Fibroblast of lung (primary cell): ENCODE measurements at regions not wholly inside any gene's neighbourhood (a gene's known extent, or its start where the extent isn't known, plus 50 kb on each side); places are given as distances from the start of the nearest gene placed in this dataset.

Source experiments
- DNase-seq, 2 donors: peaks; one replicate each; pipeline versions ENCODE4 v3.0.0 to v3.0.0-alpha.2; 2010; ENCODE audit warnings: low read depth in 2 of 2
- H2AFZ ChIP-seq: 2 replicates; pipeline ENCODE4 v1.5.1; 2012; ENCODE audit warnings: low read length, control low read depth, inconsistent platforms
- H3K27ac ChIP-seq: 2 replicates; pipeline ENCODE4 v1.5.1; 2011; ENCODE audit warnings: low read length, control low read depth; ENCODE audit not compliant: insufficient read depth
- H3K27me3 ChIP-seq: 2 replicates; pipeline ENCODE4 v1.5.1; 2011; ENCODE audit warnings: mild to moderate bottlenecking, low read length; ENCODE audit not compliant: control insufficient read depth, insufficient read depth
- H3K36me3 ChIP-seq: 2 replicates; pipeline ENCODE4 v1.5.1; 2011; ENCODE audit warnings: low read length; ENCODE audit not compliant: control insufficient read depth, insufficient read depth
- H3K4me1 ChIP-seq: 2 replicates; pipeline ENCODE4 v1.5.1; 2011; ENCODE audit warnings: low read length; ENCODE audit not compliant: control insufficient read depth, insufficient read depth; ENCODE audit errors: extremely low read depth
- H3K4me2 ChIP-seq: 2 replicates; pipeline ENCODE4 v1.5.1; 2011; ENCODE audit warnings: low read length, control low read depth; ENCODE audit not compliant: insufficient read depth; ENCODE audit errors: extremely low read depth
- H3K4me3 ChIP-seq, 4 experiments: fragments of 200-600 bp in 1 of 4; sonication (generic) in 1 of 4; replicated peaks in 1 of 4; 2 replicates each; pipeline ENCODE4 v1.5.1; 2011 to 2016; ENCODE audit warnings: low read length in 4 of 4, low read depth in 3 of 4, mild to moderate bottlenecking in 3 of 4, control low read depth in 2 of 4, inconsistent platforms in 1 of 4, mixed read lengths in 1 of 4; ENCODE audit not compliant: insufficient read depth in 1 of 4; ENCODE audit errors: control extremely low read depth in 1 of 4
- H3K79me2 ChIP-seq: 2 replicates; pipeline ENCODE4 v1.5.1; 2012; ENCODE audit warnings: mild to moderate bottlenecking, low read length, inconsistent platforms; ENCODE audit not compliant: control insufficient read depth, insufficient read depth
- H3K9ac ChIP-seq: 2 replicates; pipeline ENCODE4 v1.5.1; 2011; ENCODE audit warnings: mild to moderate bottlenecking, low read length, control low read depth; ENCODE audit not compliant: insufficient read depth
- H3K9me3 ChIP-seq: 2 replicates; pipeline ENCODE4 v1.5.1; 2012; ENCODE audit warnings: low read depth, low read length; ENCODE audit not compliant: control insufficient read depth, insufficient read depth
- H4K20me1 ChIP-seq: 2 replicates; pipeline ENCODE4 v1.5.1; 2011; ENCODE audit warnings: low read length; ENCODE audit not compliant: control insufficient read depth, insufficient read depth; ENCODE audit errors: extremely low read depth
- CTCF ChIP-seq, 2 donors: IDR thresholded peaks in 1 of 2; conservative IDR thresholded peaks in 1 of 2; 1 replicate in 1 of 2; 2 replicates in 1 of 2; pipeline ENCODE4 v1.5.1; 2011 to 2012; ENCODE audit warnings: low read length in 2 of 2, control low read depth in 1 of 2, inconsistent platforms in 1 of 2, low read depth in 1 of 2, mild to moderate bottlenecking in 1 of 2
- EZH2 ChIP-seq: IDR thresholded peaks from 2 replicates; pipeline ENCODE4 v1.5.1; 2012; ENCODE audit warnings: low read length, control low read depth, mild to moderate bottlenecking; ENCODE audit errors: missing control alignments

- TF ChIP-seq EZH2 (no peak), CTCF (conservative IDR thresholded peaks at IDR 0.05 in 1 of 2, IDR thresholded peaks at IDR 0.05 in 1 of 2; ENCODE audit: low read depth in 1 of 2, low read length in 2 of 2) (no peak)
- no peaks in the 10 kb centered on the region for H3K79me2 ChIP-seq
- H3K36me3 ChIP-seq: no peaks in the 10 kb centered on the region
- DNase-seq: no peak
- H3K27ac ChIP-seq: no peak overlapping the region
- no peaks in the 10 kb centered on the region for H3K27me3 ChIP-seq
- H3K4me1 ChIP-seq: no peaks in the 10 kb centered on the region
- no peak overlapping the region for H3K9ac ChIP-seq
- no peaks in the 10 kb centered on the region for H4K20me1 ChIP-seq
- no peaks in the 10 kb centered on the region for H3K9me3 ChIP-seq
- H3K4me3 ChIP-seq: no peak overlapping the region
- H2AFZ ChIP-seq: no peak overlapping the region
- H3K4me2 ChIP-seq: no peak overlapping the region
These were observed 310.8 kb downstream of the GABRB3 start for GRCh38 chr15:26461847-26462608.

GRCh38 chr15:26460165-26460564 lies 312.7 kb downstream of the GABRB3 start:
- no peaks in the 10 kb centered on the region for H3K4me1 ChIP-seq

GRCh38 chr15:26455828-26456227 lies 317.0 kb downstream of the GABRB3 start:
- no peak for DNase-seq
- H3K4me1 ChIP-seq: no peaks in the 10 kb centered on the region
- H3K27me3 ChIP-seq: no peaks in the 10 kb centered on the region
- H3K4me2 ChIP-seq: no peak overlapping the region
- no peak overlapping the region for H3K4me3 ChIP-seq
- H3K9me3 ChIP-seq: no peaks in the 10 kb centered on the region
- H3K27ac ChIP-seq: no peak overlapping the region
- H2AFZ ChIP-seq: no peak overlapping the region
- no peak overlapping the region for H3K9ac ChIP-seq
- H4K20me1 ChIP-seq: no peaks in the 10 kb centered on the region
- TF ChIP-seq EZH2 (no peak), CTCF (conservative IDR thresholded peaks at IDR 0.05 in 1 of 2, IDR thresholded peaks at IDR 0.05 in 1 of 2; ENCODE audit: low read depth in 1 of 2, low read length in 2 of 2) (no peak)
- H3K79me2 ChIP-seq: no peaks in the 10 kb centered on the region
- no peaks in the 10 kb centered on the region for H3K36me3 ChIP-seq

More at GRCh38 chr15:26460165-26460564, 312.7 kb downstream of the GABRB3 start:
- H3K4me2 ChIP-seq: no peak overlapping the region
- H3K27ac ChIP-seq: no peak overlapping the region
- H3K4me3 ChIP-seq: no peak overlapping the region
- no peaks in the 10 kb centered on the region for H3K9me3 ChIP-seq
- DNase-seq: no peak
- no peak overlapping the region for H2AFZ ChIP-seq
- H3K79me2 ChIP-seq: no peaks in the 10 kb centered on the region
- no peaks in the 10 kb centered on the region for H3K27me3 ChIP-seq
- no peak for TF ChIP-seq EZH2
- no peak for TF ChIP-seq CTCF (conservative IDR thresholded peaks at IDR 0.05 in 1 of 2, IDR thresholded peaks at IDR 0.05 in 1 of 2; ENCODE audit: low read depth in 1 of 2, low read length in 2 of 2)
- no peak overlapping the region for H3K9ac ChIP-seq
- no peaks in the 10 kb centered on the region for H4K20me1 ChIP-seq
- H3K36me3 ChIP-seq: no peaks in the 10 kb centered on the region
